DOHH2 (cell line): ENCODE measurements at regions not wholly inside any gene's neighbourhood (a gene's known extent, or its start where the extent isn't known, plus 50 kb on each side); places are given as distances from the start of the nearest gene placed in this dataset.
A peak's percentile ranks its signal among the peaks of the same experiment; 100 is the strongest.

ENCODE experiments used
- H3F3A ChIP-seq: fragments of 200-600 bp; sonication (generic), shearing (Covaris generic); 2 replicates; pipeline ENCODE4 v1.6.0; 2016; ENCODE audit warnings: antibody characterized with exemption, mild to moderate bottlenecking; ENCODE audit not compliant: control insufficient read depth, insufficient read depth
- H3K27ac ChIP-seq: fragments of 200-600 bp; sonication (generic); 2 replicates; pipeline ENCODE4 v1.5.1; 2014; ENCODE audit warnings: low read depth, mild to moderate bottlenecking, low read length, moderate library complexity
- H3K27me3 ChIP-seq: fragments of 200-600 bp; sonication (generic); 2 replicates; pipeline ENCODE4 v1.6.1; 2014; ENCODE audit warnings: mild to moderate bottlenecking, low read length, mixed read lengths; ENCODE audit not compliant: control insufficient read depth
- H3K36me3 ChIP-seq: fragments of 200-600 bp; sonication (generic); 2 replicates; pipeline ENCODE4 v1.6.1; 2014; ENCODE audit warnings: mild to moderate bottlenecking, low read length, moderate library complexity, mixed read lengths; ENCODE audit not compliant: control insufficient read depth
- H3K4me1 ChIP-seq: fragments of 200-600 bp; sonication (generic); 2 replicates; pipeline ENCODE4 v1.6.1; 2014; ENCODE audit warnings: mild to moderate bottlenecking, low read length, mixed read lengths; ENCODE audit not compliant: control insufficient read depth
- H3K4me2 ChIP-seq: fragments of 200-600 bp; sonication (generic); 2 replicates; pipeline ENCODE4 v1.6.0; 2014; ENCODE audit warnings: mild to moderate bottlenecking, low read length, moderate library complexity
- H3K4me3 ChIP-seq: fragments of 200-600 bp; sonication (generic); 2 replicates; pipeline ENCODE4 v1.5.1; 2014; ENCODE audit warnings: mild to moderate bottlenecking, low read length, mixed read lengths
- H3K79me2 ChIP-seq: fragments of 200-600 bp; sonication (generic); 2 replicates; pipeline ENCODE4 v1.6.1; 2014; ENCODE audit warnings: mild to moderate bottlenecking, low read length, mixed read lengths; ENCODE audit not compliant: control insufficient read depth
- H3K9me2 ChIP-seq: fragments of 200-600 bp; sonication (generic); replicated peaks from 2 replicates; pipeline ENCODE4 v1.6.1; 2014; ENCODE audit warnings: mild to moderate bottlenecking, low read length, mixed read lengths; ENCODE audit not compliant: control insufficient read depth
- H3K9me3 ChIP-seq: fragments of 200-600 bp; sonication (generic); 2 replicates; pipeline ENCODE4 v1.6.1; 2014; ENCODE audit warnings: antibody characterized with exemption, low read length, mixed read lengths; ENCODE audit not compliant: control insufficient read depth, insufficient read depth
- H4K20me1 ChIP-seq: fragments of 200-600 bp; sonication (generic); 2 replicates; pipeline ENCODE4 v1.6.0; 2014; ENCODE audit warnings: low read depth, mild to moderate bottlenecking, antibody characterized with exemption, low read length, moderate library complexity; ENCODE audit not compliant: control insufficient read depth, insufficient read depth
- EZH2phosphoT487 ChIP-seq: fragments of 200-600 bp; sonication (generic); IDR thresholded peaks from 2 replicates; pipeline ENCODE4 v1.6.1; 2017; ENCODE audit warnings: borderline replicate concordance, mild to moderate bottlenecking, antibody characterized with exemption, low read length, moderate library complexity, mixed read lengths
- TF ChIP-seq, protein P1 (sequence below): fragments of 200-600 bp; sonication (generic); IDR thresholded peaks from one replicate; pipeline ENCODE4 v1.5.1; 2014; ENCODE audit warnings: antibody characterized with exemption, mild to moderate bottlenecking, low read depth, low read length; ENCODE audit not compliant: poor library complexity, severe bottlenecking

DNA sequence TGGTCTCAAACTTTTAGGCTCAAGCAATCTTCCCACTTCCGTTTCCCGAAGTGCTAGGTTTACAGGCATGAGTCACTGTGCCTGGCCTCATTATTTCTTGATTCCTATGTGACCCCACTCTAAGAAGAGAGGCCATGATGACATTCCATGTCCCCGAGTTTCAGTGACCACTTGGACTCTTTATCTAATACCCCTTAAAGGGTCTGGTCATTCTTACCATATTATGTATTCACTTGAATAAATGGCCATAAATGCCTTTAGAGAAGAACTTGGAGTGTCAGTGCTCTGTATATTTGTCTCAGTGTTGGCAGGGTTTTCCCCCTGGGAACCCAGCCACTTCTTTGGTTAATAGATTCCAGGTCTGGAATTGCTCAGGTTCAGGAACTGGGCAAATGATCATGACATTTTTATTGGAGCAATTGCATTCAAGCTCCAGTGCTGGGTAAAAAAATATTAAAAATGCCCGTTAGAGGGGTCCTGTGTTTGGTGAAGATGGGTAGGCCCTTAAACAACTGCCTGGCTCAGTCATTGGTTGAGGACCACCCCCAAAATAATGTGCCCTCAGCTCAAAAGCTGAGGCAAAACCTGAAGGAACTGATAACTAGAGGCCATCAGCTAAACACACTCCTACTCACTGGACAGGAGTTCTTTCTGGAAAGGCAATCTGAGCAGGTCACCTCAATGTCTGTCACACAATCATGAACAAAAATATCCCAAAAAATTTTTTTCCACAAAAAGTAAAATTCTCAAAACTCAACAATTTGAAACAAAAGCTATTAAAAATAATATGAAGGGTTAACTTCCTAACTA is 186.6 kb upstream of the ZNF608 start:
- Histone ChIP-seq H3K9me2 (no peaks in the 10 kb centered on the region), H3K27me3 (no peaks in the 10 kb centered on the region), H3K4me2 (no peak overlapping the region), H3F3A (no peaks in the 10 kb centered on the region), H3K4me3 (no peak overlapping the region), H3K79me2 (no peaks in the 10 kb centered on the region), H4K20me1 (no peaks in the 10 kb centered on the region), H3K4me1 (peaks cover 13% of the 10 kb centered on the region), H3K36me3 (no peaks in the 10 kb centered on the region), H3K9me3 (no peaks in the 10 kb centered on the region), H3K27ac (no peak overlapping the region)
- TF ChIP-seq, protein P1, sequence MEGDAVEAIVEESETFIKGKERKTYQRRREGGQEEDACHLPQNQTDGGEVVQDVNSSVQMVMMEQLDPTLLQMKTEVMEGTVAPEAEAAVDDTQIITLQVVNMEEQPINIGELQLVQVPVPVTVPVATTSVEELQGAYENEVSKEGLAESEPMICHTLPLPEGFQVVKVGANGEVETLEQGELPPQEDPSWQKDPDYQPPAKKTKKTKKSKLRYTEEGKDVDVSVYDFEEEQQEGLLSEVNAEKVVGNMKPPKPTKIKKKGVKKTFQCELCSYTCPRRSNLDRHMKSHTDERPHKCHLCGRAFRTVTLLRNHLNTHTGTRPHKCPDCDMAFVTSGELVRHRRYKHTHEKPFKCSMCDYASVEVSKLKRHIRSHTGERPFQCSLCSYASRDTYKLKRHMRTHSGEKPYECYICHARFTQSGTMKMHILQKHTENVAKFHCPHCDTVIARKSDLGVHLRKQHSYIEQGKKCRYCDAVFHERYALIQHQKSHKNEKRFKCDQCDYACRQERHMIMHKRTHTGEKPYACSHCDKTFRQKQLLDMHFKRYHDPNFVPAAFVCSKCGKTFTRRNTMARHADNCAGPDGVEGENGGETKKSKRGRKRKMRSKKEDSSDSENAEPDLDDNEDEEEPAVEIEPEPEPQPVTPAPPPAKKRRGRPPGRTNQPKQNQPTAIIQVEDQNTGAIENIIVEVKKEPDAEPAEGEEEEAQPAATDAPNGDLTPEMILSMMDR, result no peak
- no peak for TF ChIP-seq EZH2phosphoT487

DNA sequence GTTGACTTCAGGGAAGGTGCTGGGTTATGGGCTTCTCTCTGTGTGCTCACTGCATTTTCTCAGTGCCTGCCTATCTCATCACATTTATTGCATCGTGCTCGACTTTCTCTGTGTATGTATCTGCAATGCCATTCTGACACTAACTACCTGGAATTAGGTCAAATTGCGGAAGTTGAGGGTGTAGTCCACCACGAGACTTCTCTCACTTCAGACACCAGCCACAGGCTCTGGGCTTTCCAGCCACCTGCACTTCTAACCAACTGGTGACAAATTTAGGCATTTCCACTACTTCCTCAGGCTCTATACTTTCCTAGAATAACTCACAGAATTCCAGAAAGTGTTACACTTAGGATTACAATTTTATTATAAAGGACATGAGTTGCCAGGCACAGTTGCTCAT is 188.6 kb upstream of the ZNF608 start:
- Histone ChIP-seq H3F3A (no peaks in the 10 kb centered on the region), H3K9me2 (no peaks in the 10 kb centered on the region), H3K4me3 (no peak overlapping the region), H3K4me1 (peaks cover 13% of the 10 kb centered on the region), H3K27me3 (no peaks in the 10 kb centered on the region), H3K4me2 (peak overlapping the region; percentile 22; the same call in 1 of the 2 replicates), H3K27ac (no peak overlapping the region), H3K79me2 (no peaks in the 10 kb centered on the region), H3K9me3 (no peaks in the 10 kb centered on the region), H4K20me1 (no peaks in the 10 kb centered on the region), H3K36me3 (no peaks in the 10 kb centered on the region)
- TF ChIP-seq, protein P1, result no peak
- no peak for TF ChIP-seq EZH2phosphoT487

DNA sequence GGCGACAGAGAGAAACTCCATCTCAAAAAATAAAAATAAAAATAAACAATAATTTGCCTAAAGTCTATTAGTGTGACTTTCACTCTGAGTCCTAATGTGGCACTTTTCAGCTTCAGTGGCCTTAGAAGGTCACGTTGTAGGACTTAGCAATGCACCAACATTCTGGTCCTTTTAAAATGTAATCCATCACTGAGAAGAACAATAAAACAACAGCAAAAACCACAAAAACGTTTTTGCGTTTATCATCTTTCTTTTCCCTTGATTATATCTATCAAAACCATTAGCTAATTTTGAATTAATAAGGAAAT is 190.1 kb upstream of the ZNF608 start:
- Histone ChIP-seq H4K20me1 (no peaks in the 10 kb centered on the region), H3K4me1 (peaks cover 13% of the 10 kb centered on the region), H3K9me2 (no peaks in the 10 kb centered on the region), H3K27me3 (no peaks in the 10 kb centered on the region), H3K79me2 (no peaks in the 10 kb centered on the region), H3K9me3 (no peaks in the 10 kb centered on the region), H3K27ac (no peak overlapping the region), H3K4me2 (no peak overlapping the region), H3F3A (no peaks in the 10 kb centered on the region), H3K4me3 (no peak overlapping the region), H3K36me3 (no peaks in the 10 kb centered on the region)
- TF ChIP-seq EZH2phosphoT487, result no peak
- TF ChIP-seq, protein P1, result no peak
